ENCODE measurements at regions not wholly inside any gene's neighbourhood (a gene's known extent, or its start where the extent isn't known, plus 50 kb on each side); places are given as distances from the start of the nearest gene placed in this dataset.

DNA sequence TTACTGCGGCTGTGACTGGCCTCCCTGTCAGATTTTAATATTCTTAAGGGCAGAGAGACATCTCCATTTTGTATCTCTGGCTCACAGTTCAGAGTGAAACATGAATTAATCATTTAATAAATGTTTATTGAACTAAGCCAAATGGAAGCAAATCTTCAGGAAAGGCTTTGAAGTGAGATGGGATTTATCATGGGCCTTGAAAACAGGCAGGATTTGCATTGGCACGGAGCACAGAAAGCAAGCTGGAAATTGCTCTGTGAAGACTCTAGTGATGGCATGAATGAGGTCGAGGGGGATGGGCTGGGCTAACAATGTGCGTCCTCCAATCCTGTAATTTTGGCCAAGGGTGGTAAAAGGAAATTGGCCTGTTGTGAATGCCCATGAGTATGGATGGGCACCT lies 369.8 kb upstream of the SOX11 start:
- TF ChIP-seq EZH2phosphoT487 (IDR thresholded peaks at IDR 0.05; ENCODE audit: low read depth) = no peak
- TF ChIP-seq, protein P1, sequence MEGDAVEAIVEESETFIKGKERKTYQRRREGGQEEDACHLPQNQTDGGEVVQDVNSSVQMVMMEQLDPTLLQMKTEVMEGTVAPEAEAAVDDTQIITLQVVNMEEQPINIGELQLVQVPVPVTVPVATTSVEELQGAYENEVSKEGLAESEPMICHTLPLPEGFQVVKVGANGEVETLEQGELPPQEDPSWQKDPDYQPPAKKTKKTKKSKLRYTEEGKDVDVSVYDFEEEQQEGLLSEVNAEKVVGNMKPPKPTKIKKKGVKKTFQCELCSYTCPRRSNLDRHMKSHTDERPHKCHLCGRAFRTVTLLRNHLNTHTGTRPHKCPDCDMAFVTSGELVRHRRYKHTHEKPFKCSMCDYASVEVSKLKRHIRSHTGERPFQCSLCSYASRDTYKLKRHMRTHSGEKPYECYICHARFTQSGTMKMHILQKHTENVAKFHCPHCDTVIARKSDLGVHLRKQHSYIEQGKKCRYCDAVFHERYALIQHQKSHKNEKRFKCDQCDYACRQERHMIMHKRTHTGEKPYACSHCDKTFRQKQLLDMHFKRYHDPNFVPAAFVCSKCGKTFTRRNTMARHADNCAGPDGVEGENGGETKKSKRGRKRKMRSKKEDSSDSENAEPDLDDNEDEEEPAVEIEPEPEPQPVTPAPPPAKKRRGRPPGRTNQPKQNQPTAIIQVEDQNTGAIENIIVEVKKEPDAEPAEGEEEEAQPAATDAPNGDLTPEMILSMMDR (IDR thresholded peaks at IDR 0.05; ENCODE audit: low read depth, low read length) = no peak
- Histone ChIP-seq H3K4me1 (ENCODE audit: low read length) (no peaks in the 10 kb centered on the region), H3K27me3 (ENCODE audit: low read depth, low read length) (no peaks in the 10 kb centered on the region), H3K36me3 (replicated peaks; ENCODE audit: low read depth, low read length) (no peaks in the 10 kb centered on the region), H3K79me2 (ENCODE audit: low read length) (no peaks in the 10 kb centered on the region), H3K4me2 (ENCODE audit: low read length) (no peak overlapping the region), H3K27ac (ENCODE audit: low read length) (no peak overlapping the region), H3K4me3 (ENCODE audit: low read length) (no peak overlapping the region), H4K20me1 (ENCODE audit: insufficient read depth, low read length) (no peaks in the 10 kb centered on the region), H2AFZ (ENCODE audit: low read depth, low read length) (no peak overlapping the region), H3K9ac (ENCODE audit: low read length) (no peak overlapping the region), H3K9me3 (ENCODE audit: insufficient read depth, low read length) (no peaks in the 10 kb centered on the region)

DNA sequence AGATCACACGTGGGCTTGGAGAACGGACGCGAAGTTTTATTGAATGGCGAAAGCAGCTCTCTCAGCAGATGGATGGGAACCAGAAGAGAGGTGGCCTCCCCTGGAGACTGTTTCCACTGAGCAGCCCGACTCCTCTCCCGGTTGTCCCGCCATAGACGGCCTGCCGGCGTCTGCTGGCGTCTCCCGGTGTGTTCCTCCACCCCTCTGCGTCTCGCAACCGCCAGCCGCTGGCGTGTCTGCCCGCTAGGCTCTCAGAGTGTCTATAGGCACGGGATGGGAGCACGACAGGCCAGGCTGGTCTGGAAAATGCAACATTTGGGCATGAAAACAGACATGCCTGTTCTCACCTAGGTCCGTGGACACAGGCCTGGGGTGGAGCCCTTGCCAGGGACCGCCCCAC lies 366.7 kb upstream of the SOX11 start:
- Histone ChIP-seq H4K20me1 (ENCODE audit: insufficient read depth, low read length) (no peaks in the 10 kb centered on the region), H3K36me3 (replicated peaks; ENCODE audit: low read depth, low read length) (no peaks in the 10 kb centered on the region), H3K4me1 (ENCODE audit: low read length) (no peaks in the 10 kb centered on the region), H3K9ac (ENCODE audit: low read length) (no peak overlapping the region), H2AFZ (ENCODE audit: low read depth, low read length) (no peak overlapping the region), H3K9me3 (ENCODE audit: insufficient read depth, low read length) (no peaks in the 10 kb centered on the region), H3K27ac (ENCODE audit: low read length) (no peak overlapping the region), H3K4me2 (ENCODE audit: low read length) (no peak overlapping the region), H3K79me2 (ENCODE audit: low read length) (no peaks in the 10 kb centered on the region), H3K27me3 (ENCODE audit: low read depth, low read length) (no peaks in the 10 kb centered on the region), H3K4me3 (ENCODE audit: low read length) (no peak overlapping the region)
- TF ChIP-seq, protein P1 (IDR thresholded peaks at IDR 0.05; ENCODE audit: low read depth, low read length) = no peak
- TF ChIP-seq EZH2phosphoT487 (IDR thresholded peaks at IDR 0.05; ENCODE audit: low read depth) = no peak

DNA sequence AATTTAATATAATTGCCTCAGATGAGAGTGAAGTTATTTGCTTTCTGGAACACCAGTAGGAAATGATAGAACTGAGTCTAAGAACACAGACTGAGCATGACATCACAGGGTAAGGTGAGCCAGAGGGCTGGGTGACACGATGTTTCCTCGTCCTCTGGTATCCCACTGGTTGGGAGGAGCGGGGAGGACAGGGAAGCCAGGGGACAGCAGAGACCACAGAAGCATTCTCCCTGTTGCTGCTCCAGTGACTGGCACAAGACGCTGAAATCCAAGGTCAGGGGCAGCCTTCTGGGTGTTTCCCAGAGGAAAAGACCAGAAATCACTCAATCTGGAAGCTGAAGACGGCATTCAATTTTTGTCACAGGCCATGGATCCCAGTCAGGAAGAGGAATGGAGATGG lies 363.4 kb upstream of the SOX11 start:
- Histone ChIP-seq H3K9me3 (ENCODE audit: insufficient read depth, low read length) (no peaks in the 10 kb centered on the region), H3K9ac (ENCODE audit: low read length) (no peak overlapping the region), H3K27me3 (ENCODE audit: low read depth, low read length) (no peaks in the 10 kb centered on the region), H3K27ac (ENCODE audit: low read length) (no peak overlapping the region), H4K20me1 (ENCODE audit: insufficient read depth, low read length) (no peaks in the 10 kb centered on the region), H3K4me2 (ENCODE audit: low read length) (no peak overlapping the region), H3K36me3 (replicated peaks; ENCODE audit: low read depth, low read length) (no peaks in the 10 kb centered on the region), H3K4me3 (ENCODE audit: low read length) (no peak overlapping the region), H2AFZ (ENCODE audit: low read depth, low read length) (no peak overlapping the region), H3K4me1 (ENCODE audit: low read length) (no peaks in the 10 kb centered on the region), H3K79me2 (ENCODE audit: low read length) (no peaks in the 10 kb centered on the region)
- no peak for TF ChIP-seq EZH2phosphoT487 (IDR thresholded peaks at IDR 0.05; ENCODE audit: low read depth)
- TF ChIP-seq, protein P1 (IDR thresholded peaks at IDR 0.05; ENCODE audit: low read depth, low read length) = no peak

DNA sequence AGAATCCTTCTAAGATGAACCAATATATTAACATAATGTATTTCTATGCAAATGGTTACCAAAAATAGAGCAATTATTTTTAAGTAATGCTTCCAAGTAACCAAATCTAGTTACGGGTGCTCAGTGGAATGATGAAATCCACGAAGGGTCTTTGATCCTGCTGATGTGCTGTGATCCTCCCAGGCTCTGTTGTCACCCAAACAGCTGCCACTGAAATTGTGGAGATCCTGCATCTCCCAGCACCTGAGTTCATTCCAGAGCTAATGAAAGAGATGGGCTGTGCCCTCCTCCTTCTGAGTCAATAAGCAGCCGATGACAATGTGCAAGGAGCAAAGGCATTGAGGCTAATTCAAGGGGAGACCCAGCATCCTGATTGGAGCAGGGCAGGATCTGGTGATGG lies 362.4 kb upstream of the SOX11 start:
- TF ChIP-seq, protein P1 (IDR thresholded peaks at IDR 0.05; ENCODE audit: low read depth, low read length) = no peak
- no peak for TF ChIP-seq EZH2phosphoT487 (IDR thresholded peaks at IDR 0.05; ENCODE audit: low read depth)
- Histone ChIP-seq H3K27ac (ENCODE audit: low read length) (no peak overlapping the region), H3K27me3 (ENCODE audit: low read depth, low read length) (no peaks in the 10 kb centered on the region), H3K4me3 (ENCODE audit: low read length) (no peak overlapping the region), H3K4me1 (ENCODE audit: low read length) (no peaks in the 10 kb centered on the region), H3K4me2 (ENCODE audit: low read length) (no peak overlapping the region), H4K20me1 (ENCODE audit: insufficient read depth, low read length) (no peaks in the 10 kb centered on the region), H3K36me3 (replicated peaks; ENCODE audit: low read depth, low read length) (no peaks in the 10 kb centered on the region), H3K79me2 (ENCODE audit: low read length) (no peaks in the 10 kb centered on the region), H3K9ac (ENCODE audit: low read length) (no peak overlapping the region), H3K9me3 (ENCODE audit: insufficient read depth, low read length) (no peaks in the 10 kb centered on the region), H2AFZ (ENCODE audit: low read depth, low read length) (no peak overlapping the region)

Data from OCI-LY3 (cell line).